H1 (cell line): ENCODE measurements at regions not wholly inside any gene's neighbourhood (a gene's known extent, or its start where the extent isn't known, plus 50 kb on each side); places are given as distances from the start of the nearest gene placed in this dataset.

Experiments used
- CTCF ChIA-PET: fragments of 300-600 bp; sonication (Branson Sonifier 250); formaldehyde crosslinking; loops from one replicate; lab custom pipeline; 2021; ENCODE audit not compliant: partially characterized antibody; lab: Charles Lee
- POLR2A ChIA-PET: fragments of 300-600 bp; sonication (Branson Sonifier 250); formaldehyde crosslinking; loops from one replicate; lab custom pipeline; 2021; ENCODE audit warnings: inconsistent platforms; ENCODE audit not compliant: partially characterized antibody; lab: Charles Lee
- DNase-seq, 2 experiments: peaks; one replicate each; pipeline versions ENCODE4 v3.0.0 to v3.0.0-alpha.2; 2010 to 2022; ENCODE audit warnings: low spot score in 2 of 2, low read depth in 1 of 2, mixed read lengths in 1 of 2
- FAIRE-seq: peaks from 2 replicates; lab custom pipeline; 2011; peaks lifted over from hg19 to GRCh38; lab: Jason Lieb, UNC
- H2AFZ ChIP-seq: 2 replicates; pipeline ENCODE4 v1.8.1; 2012; ENCODE audit warnings: low read length, inconsistent platforms
- H2AK5ac ChIP-seq: 2 replicates; pipeline ENCODE4 v1.6.1; 2013; ENCODE audit warnings: low read depth, low read length
- H2BK120ac ChIP-seq: replicated peaks from 2 replicates; pipeline ENCODE3; 2013; ENCODE audit warnings: low read depth, low read length, inconsistent platforms
- H2BK12ac ChIP-seq: 2 replicates; pipeline ENCODE4 v1.6.1; 2013; ENCODE audit warnings: low read depth, low read length
- H2BK15ac ChIP-seq: 2 replicates; pipeline ENCODE4 v1.6.1; 2013; ENCODE audit warnings: low read length
- H2BK20ac ChIP-seq: 2 replicates; pipeline ENCODE4 v1.6.1; 2013; ENCODE audit warnings: low read length
- H2BK5ac ChIP-seq: 2 replicates; pipeline ENCODE4 v1.6.1; 2013; ENCODE audit warnings: low read depth, low read length
- H3K14ac ChIP-seq: 2 replicates; pipeline ENCODE4 v1.6.1; 2013; ENCODE audit warnings: inconsistent platforms; ENCODE audit not compliant: insufficient read length
- H3K18ac ChIP-seq: 2 replicates; pipeline ENCODE4 v1.6.1; 2013; ENCODE audit warnings: low read length; ENCODE audit errors: extremely low read depth
- H3K23ac ChIP-seq: 2 replicates; pipeline ENCODE4 v1.6.1; 2013; ENCODE audit warnings: inconsistent platforms; ENCODE audit not compliant: insufficient read length
- H3K23me2 ChIP-seq: 2 replicates; pipeline ENCODE4 v1.6.1; 2013; ENCODE audit warnings: low read depth, low read length
- H3K27ac ChIP-seq: 2 replicates; pipeline ENCODE4 v1.6.1; 2011; ENCODE audit warnings: low read depth, low read length, inconsistent platforms
- H3K27me3 ChIP-seq, 4 experiments: replicated peaks in 1 of 4; 1 replicate in 1 of 4; 2 replicates in 3 of 4; pipeline versions ENCODE4 v1.6.1 to v1.8.1; 2011 to 2013; ENCODE audit warnings: low read length in 3 of 4, mild to moderate bottlenecking in 3 of 4, inconsistent platforms in 2 of 4, mixed read lengths in 2 of 4, moderate library complexity in 1 of 4; ENCODE audit not compliant: control insufficient read depth in 3 of 4, insufficient read depth in 3 of 4; ENCODE audit errors: extremely low read depth in 1 of 4
- H3K36me3 ChIP-seq, 4 experiments: 2 replicates each; pipeline versions ENCODE4 v1.6.1 to v1.8.1; 2011 to 2013; ENCODE audit warnings: mild to moderate bottlenecking in 4 of 4, low read length in 3 of 4, moderate library complexity in 2 of 4, control low read depth in 1 of 4, inconsistent platforms in 1 of 4; ENCODE audit not compliant: insufficient read depth in 4 of 4, control insufficient read depth in 2 of 4
- H3K4ac ChIP-seq: replicated peaks from 2 replicates; pipeline ENCODE3; 2013; ENCODE audit warnings: low read length, low read depth, mixed read lengths, inconsistent platforms; ENCODE audit not compliant: insufficient read length
- H3K4me1 ChIP-seq, 4 experiments: replicated peaks in 1 of 4; 1 replicate in 1 of 4; 2 replicates in 3 of 4; pipeline versions ENCODE4 v1.6.1 to v1.8.1; 2011 to 2013; ENCODE audit warnings: low read length in 3 of 4, inconsistent platforms in 2 of 4, mixed read lengths in 1 of 4; ENCODE audit not compliant: insufficient read depth in 4 of 4, control insufficient read depth in 3 of 4
- H3K4me2 ChIP-seq, 2 experiments: 2 replicates each; pipeline versions ENCODE4 v1.6.1 to v1.8.1; 2011 to 2013; ENCODE audit warnings: low read depth in 2 of 2, low read length in 2 of 2, control low read depth in 1 of 2, inconsistent platforms in 1 of 2, mild to moderate bottlenecking in 1 of 2; ENCODE audit not compliant: insufficient read depth in 1 of 2
- H3K4me3 ChIP-seq, 4 experiments: fragments of 200-600, 300-600 bp in 1 of 4; sonication (generic), shearing (Covaris generic), sonication (Bioruptor Twin) in 1 of 4; 2 replicates each; pipeline versions ENCODE4 v1.5.1 to v1.8.1; 2011 to 2016; ENCODE audit warnings: low read length in 4 of 4, low read depth in 3 of 4, control low read depth in 2 of 4, inconsistent platforms in 2 of 4, mild to moderate bottlenecking in 2 of 4, mixed read lengths in 1 of 4, moderate library complexity in 1 of 4; ENCODE audit not compliant: insufficient read depth in 2 of 4; ENCODE audit errors: extremely low read depth in 1 of 4
- H3K56ac ChIP-seq: replicated peaks from 2 replicates; pipeline ENCODE3; 2013; ENCODE audit warnings: low read depth, mild to moderate bottlenecking, mixed read lengths, low read length, inconsistent platforms; ENCODE audit not compliant: insufficient read length
- H3K79me1 ChIP-seq: 2 replicates; pipeline ENCODE4 v1.6.1; 2013; ENCODE audit warnings: low read depth, low read length, control low read depth
- H3K79me2 ChIP-seq, 2 experiments: 2 replicates each; pipeline versions ENCODE4 v1.6.1 to v1.8.1; 2012 to 2013; ENCODE audit warnings: low read length in 2 of 2, mild to moderate bottlenecking in 2 of 2, inconsistent platforms in 1 of 2; ENCODE audit not compliant: insufficient read depth in 2 of 2, control insufficient read depth in 1 of 2
- H3K9ac ChIP-seq, 4 experiments: replicated peaks in 1 of 4; 1 replicate in 1 of 4; 2 replicates in 3 of 4; pipeline versions ENCODE4 v1.6.1 to v1.8.1; 2011 to 2013; ENCODE audit warnings: low read depth in 3 of 4, low read length in 3 of 4, control low read depth in 2 of 4, mild to moderate bottlenecking in 2 of 4, moderate library complexity in 2 of 4, inconsistent platforms in 1 of 4; ENCODE audit errors: extremely low read depth in 1 of 4
- H3K9me3 ChIP-seq, 2 experiments: 2 replicates each; pipeline versions ENCODE4 v1.6.1 to v1.8.1; 2012 to 2013; ENCODE audit warnings: mild to moderate bottlenecking in 2 of 2, moderate library complexity in 2 of 2, control low read depth in 1 of 2, inconsistent platforms in 1 of 2, low read depth in 1 of 2, low read length in 1 of 2, mixed read lengths in 1 of 2; ENCODE audit not compliant: insufficient read depth in 2 of 2
- H4K20me1 ChIP-seq, 2 experiments: replicated peaks in 1 of 2; 2 replicates each; pipeline versions ENCODE3 to v1.8.1; 2011 to 2013; ENCODE audit warnings: inconsistent platforms in 2 of 2, low read length in 2 of 2, mild to moderate bottlenecking in 1 of 2; ENCODE audit not compliant: insufficient read depth in 2 of 2, control insufficient read depth in 1 of 2
- H4K5ac ChIP-seq: 2 replicates; pipeline ENCODE4 v1.6.1; 2013; ENCODE audit warnings: low read length, low read depth, mixed read lengths, inconsistent platforms; ENCODE audit not compliant: insufficient read length
- H4K8ac ChIP-seq: 2 replicates; pipeline ENCODE4 v1.8.0; 2013; ENCODE audit warnings: mild to moderate bottlenecking, moderate library complexity, low read length, inconsistent platforms; ENCODE audit not compliant: insufficient read depth; ENCODE audit errors: extremely low read depth
- H4K91ac ChIP-seq: replicated peaks from 2 replicates; pipeline ENCODE3; 2013; ENCODE audit warnings: low read length, mixed read lengths, inconsistent platforms; ENCODE audit not compliant: insufficient read length
- CHD2 ChIP-seq: IDR thresholded peaks from 2 replicates; pipeline ENCODE4 v1.6.1; 2012; ENCODE audit warnings: low read length, improper control_type of control experiment
- JUND ChIP-seq: IDR thresholded peaks from 2 replicates; pipeline ENCODE4 v1.6.1; 2011; ENCODE audit warnings: mild to moderate bottlenecking, improper control_type of control experiment, low read length
- KDM1A ChIP-seq: fragments of 200-600, 300-600 bp; sonication (generic); IDR thresholded peaks from 2 replicates; pipeline ENCODE4 v1.7.1; 2016; ENCODE audit warnings: mild to moderate bottlenecking, low read length, borderline replicate concordance
- KDM4A ChIP-seq: IDR thresholded peaks from one replicate; pipeline ENCODE4 v1.7.1; 2012; ENCODE audit warnings: low read depth, mild to moderate bottlenecking, moderate library complexity, low read length, inconsistent platforms; ENCODE audit not compliant: severe bottlenecking
- RXRA ChIP-seq: IDR thresholded peaks from 2 replicates; pipeline ENCODE4 v1.6.1; 2011; ENCODE audit warnings: low read depth, mild to moderate bottlenecking, low read length, moderate library complexity; ENCODE audit not compliant: insufficient read depth
- TAF1 ChIP-seq: IDR thresholded peaks from 2 replicates; pipeline ENCODE4 v1.6.1; 2011; ENCODE audit warnings: mild to moderate bottlenecking, low read depth, low read length
- USF2 ChIP-seq: IDR thresholded peaks from 2 replicates; pipeline ENCODE4 v1.6.1; 2011; ENCODE audit warnings: low read length, improper control_type of control experiment
- WGBS, 2 experiments: shearing (Covaris generic) in 1 of 2; methylation state at CpG; one replicate each; pipeline versions ENCODE4 v1.1.6 to v1.1.7; 2013 to 2015; ENCODE audit warnings: low lambda C conversion rate in 2 of 2, mixed read lengths in 2 of 2, inconsistent platforms in 1 of 2, low coverage in 1 of 2, missing lambda C conversion rate in 1 of 2; ENCODE audit not compliant: insufficient replicate concordance in 2 of 2, insufficient coverage in 1 of 2, insufficient read length in 1 of 2; ENCODE audit errors: extremely low coverage in 1 of 2, missing lambda C conversion rate in 1 of 2; 5-methylcytosine and 5-hydroxymethylcytosine counted together
- TF ChIP-seq, protein P1 (sequence below): IDR thresholded peaks from 2 replicates; pipeline ENCODE4 v1.6.1; 2012; ENCODE audit warnings: inconsistent platforms

GRCh38 chr5:60445921-60446320 lies 254.0 kb downstream of the DEPDC1B start:
- Histone ChIP-seq H3K23ac (no peak overlapping the region), H2BK5ac (no peak overlapping the region), H3K9ac (no peak overlapping the region), H2AFZ (no peak overlapping the region), H3K36me3 (no peaks in the 10 kb centered on the region), H3K14ac (no peak overlapping the region), H3K9me3 (no peaks in the 10 kb centered on the region), H4K91ac (no peak overlapping the region), H3K27ac (no peak overlapping the region), H3K79me2 (no peaks in the 10 kb centered on the region), H3K4me3 (no peak overlapping the region), H4K20me1 (no peaks in the 10 kb centered on the region), H4K8ac (no peak overlapping the region), H2BK120ac (no peak overlapping the region), H2BK12ac (no peak overlapping the region), H3K56ac (no peak overlapping the region), H3K4ac (no peak overlapping the region), H2BK20ac (no peak overlapping the region), H3K4me2 (no peak overlapping the region), H3K27me3 (no peaks in the 10 kb centered on the region), H3K79me1 (no peaks in the 10 kb centered on the region), H3K23me2 (no peaks in the 10 kb centered on the region), H3K4me1 (no peaks in the 10 kb centered on the region), H4K5ac (no peak overlapping the region), H2AK5ac (no peak overlapping the region), H3K18ac (no peak overlapping the region), H2BK15ac (no peak overlapping the region)
- POLR2A ChIA-PET, result no interaction called here
- TF ChIP-seq CHD2 (no peak), KDM4A (no peak), USF2 (no peak), RXRA (no peak), TAF1 (no peak), JUND (no peak), KDM1A (no peak)
- TF ChIP-seq, protein P1, sequence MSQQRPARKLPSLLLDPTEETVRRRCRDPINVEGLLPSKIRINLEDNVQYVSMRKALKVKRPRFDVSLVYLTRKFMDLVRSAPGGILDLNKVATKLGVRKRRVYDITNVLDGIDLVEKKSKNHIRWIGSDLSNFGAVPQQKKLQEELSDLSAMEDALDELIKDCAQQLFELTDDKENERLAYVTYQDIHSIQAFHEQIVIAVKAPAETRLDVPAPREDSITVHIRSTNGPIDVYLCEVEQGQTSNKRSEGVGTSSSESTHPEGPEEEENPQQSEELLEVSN, result no peak
- WGBS, 2 experiments, result 100% methylated on average over 1 of the region's 1 CpG; no CpG with 5 or more reads in 1 of the 2 experiments
- DNase-seq (no peak), FAIRE-seq (no peak)
- CTCF ChIA-PET, result no interaction called here
